Lung microvascular endothelial cell (primary cell): ENCODE measurements at regions not wholly inside any gene's neighbourhood (a gene's known extent, or its start where the extent isn't known, plus 50 kb on each side); places are given as distances from the start of the nearest gene placed in this dataset.
"Not testable (repeated sequence)": the region's sequence is repeated elsewhere in the genome, so short reads cannot be mapped to it uniquely, and the experiment has no call there.

Experiments
- DNase-seq, 2 donors: peaks; one replicate each; pipeline versions ENCODE4 v3.0.0 to v3.0.0-alpha.2; 2010; ENCODE audit warnings: low read depth in 2 of 2

- DNase-seq, result no peak
Measured at GRCh38 chr6:25180630-25181349, 98.4 kb upstream of the CARMIL1 start.

- DNase-seq, result no peak
Measured at GRCh38 chr6:25181350-25181724, 97.8 kb upstream of the CARMIL1 start.

DNA sequence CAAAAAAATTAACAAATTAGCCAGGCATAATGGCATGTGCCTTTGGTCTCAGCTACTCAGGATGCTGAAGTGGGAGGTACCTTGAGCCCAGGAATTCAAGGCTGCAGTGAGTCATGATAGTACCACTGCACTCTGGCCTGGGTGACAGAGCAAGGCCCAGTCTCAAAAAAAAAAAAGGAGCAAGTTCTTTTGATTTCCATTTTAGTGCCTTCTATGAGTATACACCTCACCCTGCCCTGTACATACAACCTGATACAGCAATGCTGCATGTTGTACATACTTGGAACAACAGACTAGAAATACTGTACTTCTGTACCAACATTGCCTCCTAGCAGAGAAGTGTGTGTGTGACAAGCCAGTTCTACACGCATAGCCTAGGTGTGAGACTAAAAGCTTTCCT lies 97.3 kb upstream of the CARMIL1 start:
- peak in 1 of 2 donors; percentile 33 for DNase-seq

GRCh38 chr6:25186919-25187318 lies 92.3 kb upstream of the CARMIL1 start:
- no peak for DNase-seq

- no peak for DNase-seq
Measured at GRCh38 chr6:25188232-25188631, 90.9 kb upstream of the CARMIL1 start.

DNA sequence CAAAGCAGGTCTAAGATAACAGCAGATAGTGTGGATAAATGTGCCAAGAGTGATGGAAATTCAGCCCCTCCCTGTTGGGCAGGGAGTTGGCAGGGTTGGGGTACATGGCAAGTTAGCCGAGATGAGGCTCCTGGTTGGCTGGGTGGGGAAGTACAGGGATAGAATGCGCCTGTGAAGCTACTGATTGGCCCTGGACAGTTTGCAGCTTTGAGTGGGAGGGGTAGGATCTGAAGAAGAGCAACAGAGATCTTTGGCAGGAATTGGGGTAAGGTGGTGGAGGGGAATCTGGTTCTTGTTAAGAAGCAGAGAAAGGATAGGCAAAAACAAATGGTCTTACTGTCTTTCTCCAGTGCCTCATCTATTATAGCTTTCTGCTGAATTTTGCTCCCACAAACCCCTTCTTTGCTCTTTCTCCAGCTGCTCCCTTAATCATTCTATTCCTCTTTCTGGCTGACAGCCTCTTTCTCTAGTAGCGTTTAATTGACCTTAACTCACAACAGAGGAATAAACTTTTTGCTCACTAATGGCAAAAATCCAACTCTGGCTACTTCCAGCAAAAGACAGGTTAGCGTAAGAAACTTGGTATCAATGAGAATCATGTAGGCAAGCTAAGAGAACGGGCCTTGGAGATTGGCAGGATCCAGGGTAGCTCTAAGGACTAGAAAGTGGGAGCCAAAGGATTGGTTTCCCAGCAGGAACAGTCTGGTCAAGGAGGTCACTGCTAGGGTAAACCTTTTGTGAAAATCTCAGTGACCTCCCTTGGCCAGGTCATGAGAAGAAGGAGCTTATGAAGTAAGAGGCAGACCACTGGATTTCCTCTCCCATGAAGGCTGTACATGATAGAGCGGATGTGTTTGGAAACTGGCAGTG lies 86.3 kb upstream of the CARMIL1 start:
- peak; percentile 27 to 98 for DNase-seq

- DNase-seq, result peak in 1 of 2 donors; percentile 95
Measured at GRCh38 chr6:25193460-25194171, 85.6 kb upstream of the CARMIL1 start.

GRCh38 chr6:25194172-25194678 lies 84.9 kb upstream of the CARMIL1 start:
- no peak for DNase-seq

- no peak for DNase-seq
Measured at GRCh38 chr6:25196464-25196863, 82.7 kb upstream of the CARMIL1 start.

- no peak for DNase-seq
Measured at GRCh38 chr6:25197111-25197510, 82.1 kb upstream of the CARMIL1 start.

DNA sequence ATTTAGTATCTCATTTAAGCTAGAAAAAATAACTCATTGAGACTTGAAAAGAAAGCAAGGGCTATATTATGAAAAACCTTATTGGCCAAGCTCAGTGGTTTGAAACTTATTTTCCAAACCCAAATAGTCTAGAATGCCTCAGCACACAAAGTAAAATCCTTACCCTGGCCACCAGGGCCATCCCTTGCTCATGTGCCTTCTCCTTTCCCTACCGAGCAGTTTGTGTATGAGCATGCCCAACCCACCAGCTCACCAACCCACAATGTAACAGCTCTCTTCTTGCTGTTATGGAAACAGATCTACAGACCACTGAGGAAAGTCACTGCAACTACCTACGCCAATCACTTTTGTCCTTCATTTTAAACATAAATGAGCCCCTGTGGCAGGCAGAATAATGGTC lies 79.6 kb upstream of the CARMIL1 start:
- DNase-seq, result no peak

DNA sequence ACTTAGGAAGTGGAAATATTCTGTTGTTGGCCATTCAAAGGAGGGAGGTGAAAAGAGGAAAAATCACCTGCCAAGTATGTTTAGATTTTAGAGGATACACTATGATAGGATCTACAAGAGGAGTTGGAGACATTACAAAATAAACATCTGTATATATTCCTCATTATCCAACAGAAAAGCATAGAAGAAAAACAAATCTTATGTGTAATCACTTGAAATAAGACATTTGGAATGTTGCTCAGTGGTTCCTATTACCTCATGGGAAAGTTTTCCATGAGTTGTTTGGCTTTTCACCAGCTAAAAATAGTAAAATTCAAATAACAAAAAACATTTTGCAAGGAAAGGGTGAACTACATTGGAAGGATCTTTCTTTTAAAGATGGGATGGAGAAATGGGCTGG lies 76.7 kb upstream of the CARMIL1 start:
- peak; percentile 20 to 62 for DNase-seq

DNA sequence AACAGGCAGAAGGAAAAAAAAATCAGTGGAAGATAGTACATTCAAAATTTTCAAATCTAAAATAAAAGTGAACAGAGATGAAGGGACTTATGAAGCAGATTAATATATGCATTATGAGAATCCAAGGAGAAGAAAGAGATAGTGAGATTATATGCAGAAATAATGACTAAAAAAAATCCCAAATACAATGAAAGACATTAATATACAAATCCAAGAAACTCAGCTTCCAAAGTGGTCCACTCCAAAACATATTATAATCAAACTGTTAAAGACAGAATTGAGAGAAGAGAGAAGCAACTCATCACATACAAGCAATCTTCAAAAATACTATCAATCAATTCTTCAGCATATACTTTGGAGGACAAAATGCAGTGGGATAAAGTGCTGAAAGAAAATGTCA lies 73.5 kb upstream of the CARMIL1 start:
- no peak for DNase-seq

- not testable (repeated sequence) for DNase-seq
Measured at GRCh38 chr6:25207453-25208155, 71.6 kb upstream of the CARMIL1 start.

DNA sequence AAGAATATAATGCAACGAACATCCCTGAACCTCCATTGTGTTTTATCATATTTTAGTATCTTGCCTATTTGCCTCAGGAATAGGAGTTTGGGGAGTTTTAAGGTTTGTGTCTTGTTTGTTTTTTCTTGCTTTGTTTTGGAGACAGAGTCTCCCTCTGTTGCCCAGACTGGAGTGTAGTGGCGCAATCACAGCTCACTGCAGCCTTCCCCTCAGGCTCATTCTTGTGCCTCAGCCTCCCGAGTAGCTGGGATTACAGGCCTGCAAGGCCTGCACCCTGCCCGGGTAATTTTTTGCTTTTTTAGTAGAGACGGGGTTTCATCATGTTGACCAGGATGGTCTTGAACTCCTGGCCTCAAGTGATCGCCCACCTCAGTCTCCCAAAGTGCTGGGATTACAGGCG lies 63.3 kb upstream of the CARMIL1 start:
- DNase-seq, result no peak

- no peak for DNase-seq
Measured at GRCh38 chr6:25217302-25217701, 61.9 kb upstream of the CARMIL1 start.

GRCh38 chr6:25217829-25218228 lies 61.3 kb upstream of the CARMIL1 start:
- DNase-seq, result no peak

DNA sequence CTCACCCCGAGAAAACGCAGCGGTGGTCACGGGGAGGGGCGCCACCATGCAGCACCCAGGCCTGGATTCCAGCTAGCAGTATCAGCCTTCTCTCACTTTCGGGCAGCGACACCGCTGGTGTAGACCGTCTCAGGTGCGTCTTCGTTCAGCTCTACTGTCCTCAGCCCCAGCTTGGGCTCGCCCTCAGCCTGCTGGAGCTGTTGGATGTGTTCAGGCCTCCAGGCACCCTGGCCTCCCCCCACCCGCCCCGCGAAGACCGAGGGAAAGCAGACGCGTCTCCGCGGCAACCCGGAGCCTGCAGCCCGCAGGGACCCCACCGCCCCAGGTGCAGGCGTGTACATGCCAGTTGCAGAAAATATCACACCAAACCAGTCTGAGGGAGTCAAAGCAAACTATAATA lies 60.8 kb upstream of the CARMIL1 start:
- DNase-seq, result no peak

GRCh38 chr6:25219216-25219916 lies 59.8 kb upstream of the CARMIL1 start:
- peak in 1 of 2 donors; percentile 40 for DNase-seq

DNA sequence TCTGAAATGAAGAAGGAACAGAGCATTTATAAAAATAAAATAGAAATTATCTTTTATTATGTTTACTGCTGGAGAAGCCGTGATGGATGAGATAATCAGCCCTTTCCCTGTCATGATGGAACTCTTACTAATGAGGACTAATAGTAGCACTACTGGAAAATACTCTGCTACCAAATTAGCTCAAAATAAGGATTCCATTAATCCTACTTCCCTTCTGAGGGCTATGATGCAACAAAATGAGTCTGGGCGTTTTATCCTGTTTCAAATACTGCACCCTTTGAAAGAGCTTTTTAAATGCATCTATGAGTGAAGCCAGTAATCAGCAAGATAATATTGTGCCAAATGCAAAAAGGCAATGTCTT lies 59.3 kb upstream of the CARMIL1 start:
- no peak for DNase-seq

GRCh38 chr6:25220857-25221256 lies 58.3 kb upstream of the CARMIL1 start:
- DNase-seq, result no peak
